Motor neuron (in vitro differentiated cells): ENCODE measurements at regions not wholly inside any gene's neighbourhood (a gene's known extent, or its start where the extent isn't known, plus 50 kb on each side); places are given as distances from the start of the nearest gene placed in this dataset.
"Not testable (repeated sequence)": the region's sequence is repeated elsewhere in the genome, so short reads cannot be mapped to it uniquely, and the experiment has no call there.

Source experiments
- ATAC-seq, 8 experiments: fragments of 200-7000 bp; cut with Tn5 transposase; replicated peaks in 6 of 8; 2 replicates each; pipeline ENCODE4 v1.8.0; 2021; ENCODE audit warnings: mild to moderate bottlenecking in 8 of 8, moderate library complexity in 8 of 8
- H3K27ac ChIP-seq, 2 donors: fragments of 250-450 bp; sonication (Bioruptor Pico); 2 replicates each; pipeline ENCODE4 v1.9.0; 2021; ENCODE audit warnings: antibody characterized with exemption in 2 of 2, mild to moderate bottlenecking in 2 of 2, moderate library complexity in 1 of 2
- H3K4me1 ChIP-seq, 2 donors: fragments of 250-450 bp; sonication (Bioruptor Pico); replicated peaks in 1 of 2; 2 replicates each; pipeline ENCODE4 v1.6.1; 2021; ENCODE audit warnings: antibody characterized with exemption in 2 of 2, mild to moderate bottlenecking in 2 of 2, moderate library complexity in 1 of 2
- H3K4me3 ChIP-seq, 5 donors: fragments of 250-450 bp; sonication (Bioruptor Pico); 2 replicates each; pipeline ENCODE4 v1.9.0; 2021; ENCODE audit warnings: antibody characterized with exemption in 5 of 5, mild to moderate bottlenecking in 5 of 5, moderate library complexity in 4 of 5
- WGBS, 10 experiments: fragments of 450-650 bp; shearing (Covaris generic); methylation state at CpG; one replicate each; pipeline ENCODE4 v1.0.0; 2022; 5-methylcytosine and 5-hydroxymethylcytosine counted together
- in situ Hi-C, 9 experiments: fragments of 400-800 bp; cut with MboI; loops; one replicate each; pipeline ENCODE4 v1.15.0; 2021; ENCODE audit warnings: low sequenced_read_pairs in 9 of 9, low pct_unique_long_range_greater_than_20kb in 2 of 9; ENCODE audit not compliant: unreplicated experiment in 9 of 9

- peaks cover 11 to 18% of the 10 kb centered on the region in 2 donors for H3K4me1 ChIP-seq
- WGBS, 10 experiments, result 58 to 100% (median 93%) methylated on average over 1 to 2 of the region's 2 CpGs; no CpG with 5 or more reads in 1 of the 10 experiments
- in situ Hi-C loops, result no loop called here
- no peak for ATAC-seq
- no peak overlapping the region for H3K27ac ChIP-seq
- no peak overlapping the region for H3K4me3 ChIP-seq
Observed at GRCh38 chr3:66622756-66623457, 122.1 kb upstream of the LRIG1 start.

DNA sequence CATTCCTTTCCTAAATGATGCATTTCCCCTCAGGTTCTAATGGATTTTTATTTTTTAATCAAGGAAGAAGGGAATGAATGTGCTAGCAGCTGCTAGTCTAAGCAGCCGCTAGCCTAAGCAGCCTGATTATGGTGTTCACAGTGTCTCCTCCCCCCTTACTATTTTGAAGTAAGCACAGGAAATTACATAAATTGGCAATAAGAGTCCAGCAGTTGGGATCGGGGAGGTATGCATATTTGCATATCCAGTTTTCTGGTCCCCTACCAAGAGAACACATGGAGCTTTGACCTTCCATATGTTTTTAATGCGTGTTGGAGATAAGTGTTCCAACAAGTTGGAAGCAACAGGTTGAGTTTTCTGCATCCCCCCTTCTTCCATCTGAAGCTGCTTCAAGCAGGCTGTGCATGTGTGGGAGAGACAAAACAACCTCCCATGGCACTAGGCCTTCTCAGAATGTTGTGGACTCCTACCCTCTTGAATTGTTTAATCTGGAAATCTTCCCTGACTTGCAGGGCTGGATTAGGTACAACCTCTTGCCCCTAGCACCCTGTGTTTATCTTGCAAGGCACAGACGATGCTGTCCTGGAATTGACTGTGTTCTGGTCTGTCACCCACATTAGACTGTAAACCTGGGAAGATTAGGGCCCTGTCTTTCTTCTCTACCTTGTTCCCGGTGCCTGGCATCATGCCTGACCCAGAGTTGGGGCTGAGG, 124.8 kb upstream of the LRIG1 start:
- WGBS, 10 experiments, result 17 to 100% (median 78%) methylated on average over 1 to 4 of the region's 5 CpGs; no CpG with 5 or more reads in 1 of the 10 experiments
- Histone ChIP-seq H3K4me3 (no peak overlapping the region), H3K27ac (no peak overlapping the region), H3K4me1 (peaks cover 11 to 19% of the 10 kb centered on the region in 2 donors)
- peak in 3 of 8 experiments; percentile 38 to 93 (median 69) for ATAC-seq
- in situ Hi-C loops, result no loop called here

GRCh38 chr3:66629150-66629981, 128.5 kb upstream of the LRIG1 start:
- 20 to 50% (median 29%) methylated on average over 1 to 8 of the region's 8 CpGs; no CpG with 5 or more reads in 2 of the 10 experiments for WGBS, 10 experiments
- peak in 5 of 8 experiments; percentile 32 to 66 (median 52) for ATAC-seq
- in situ Hi-C loops, result no loop called here
- Histone ChIP-seq H3K27ac (no peak overlapping the region), H3K4me1 (peaks cover 9 to 19% of the 10 kb centered on the region in 2 donors), H3K4me3 (no peak overlapping the region)

DNA sequence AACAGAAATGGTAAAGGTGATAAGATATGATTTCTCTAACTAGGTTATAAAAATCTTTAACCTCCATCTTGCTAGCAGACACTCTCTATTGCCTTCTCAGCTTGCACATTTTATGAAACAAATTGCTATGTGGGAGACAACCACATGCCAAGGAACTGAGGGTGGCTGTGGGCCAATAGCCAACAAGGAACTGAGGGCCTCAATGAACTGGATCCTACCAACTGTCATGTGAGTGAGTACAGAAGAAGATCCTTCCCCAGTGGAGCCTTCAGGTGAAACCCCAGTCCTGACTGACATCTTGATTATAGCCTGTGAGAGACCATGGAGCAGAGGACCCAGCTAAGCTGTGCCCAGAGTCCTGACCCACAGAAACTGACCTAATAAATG, 129.2 kb upstream of the LRIG1 start:
- Histone ChIP-seq H3K4me1 (peaks cover 9 to 19% of the 10 kb centered on the region in 2 donors), H3K27ac (no peak overlapping the region), H3K4me3 (no peak overlapping the region)
- ATAC-seq, result no peak
- in situ Hi-C loops, result no loop called here

DNA sequence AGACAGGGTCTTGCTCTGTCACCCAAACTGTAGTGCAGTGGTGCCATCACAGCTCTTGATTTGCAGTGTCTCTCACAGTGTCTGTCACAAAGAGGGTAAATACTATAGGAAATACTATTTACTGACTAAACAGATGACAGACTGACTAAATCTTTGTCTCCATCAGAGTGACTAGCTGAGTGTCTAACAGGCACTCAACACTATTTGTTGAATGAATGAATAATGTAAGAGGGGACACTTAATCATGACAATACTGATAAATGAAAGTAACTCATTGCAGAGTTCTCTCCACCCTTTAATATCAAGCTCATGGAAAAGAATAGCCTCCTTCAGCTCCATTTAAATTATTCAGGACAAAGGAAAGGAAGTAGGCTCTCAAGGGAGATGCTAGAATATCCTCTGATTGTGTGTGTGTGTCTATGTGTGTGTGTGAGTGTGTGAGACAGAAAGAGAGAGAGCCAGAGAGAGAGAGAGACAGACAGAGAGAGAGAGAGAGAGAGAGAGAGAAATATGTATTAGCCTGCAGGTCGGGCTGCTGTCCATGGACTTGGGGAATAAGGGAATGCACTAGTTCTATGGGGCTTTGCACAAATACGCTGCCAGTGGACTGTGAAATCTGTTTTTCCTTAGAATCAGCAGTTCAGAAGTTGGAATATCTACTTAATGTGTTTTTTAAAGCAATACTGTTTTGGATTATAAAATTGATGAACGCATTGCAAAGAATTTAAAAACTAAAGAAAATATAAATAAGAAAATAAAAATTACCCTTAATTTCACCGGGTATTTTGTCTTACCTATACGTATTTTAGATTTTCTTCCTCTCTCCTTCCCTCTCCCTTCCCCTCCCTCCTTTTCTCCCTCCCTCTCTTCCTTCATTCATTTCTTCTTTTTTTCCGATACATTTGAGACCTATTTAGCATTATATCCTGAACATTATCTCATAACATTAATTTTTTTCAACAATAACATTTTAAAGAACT, 132.9 kb upstream of the LRIG1 start:
- in situ Hi-C loops, result no loop called here
- peak in 6 of 8 experiments; percentile 14 to 68 (median 46) for ATAC-seq
- Histone ChIP-seq H3K27ac (no peak overlapping the region), H3K4me1 (peaks cover 9 to 19% of the 10 kb centered on the region in 2 donors), H3K4me3 (no peak overlapping the region)
- 19 to 94% (median 82%) methylated on average over 1 to 6 of the region's 6 CpGs for WGBS, 10 experiments

GRCh38 chr3:66638717-66639116, 137.9 kb upstream of the LRIG1 start:
- H3K4me1 ChIP-seq, result peaks cover 7 to 8% of the 10 kb centered on the region in 2 donors
- WGBS, 10 experiments, result 0 to 83% (median 51%) methylated on average over 2 to 5 of the region's 6 CpGs; no CpG with 5 or more reads in 1 of the 10 experiments
- no peak overlapping the region for H3K27ac ChIP-seq
- ATAC-seq, result peak in 2 of 8 experiments; percentile 43 to 53
- H3K4me3 ChIP-seq, result no peak overlapping the region
- in situ Hi-C loops, result no loop called here

DNA sequence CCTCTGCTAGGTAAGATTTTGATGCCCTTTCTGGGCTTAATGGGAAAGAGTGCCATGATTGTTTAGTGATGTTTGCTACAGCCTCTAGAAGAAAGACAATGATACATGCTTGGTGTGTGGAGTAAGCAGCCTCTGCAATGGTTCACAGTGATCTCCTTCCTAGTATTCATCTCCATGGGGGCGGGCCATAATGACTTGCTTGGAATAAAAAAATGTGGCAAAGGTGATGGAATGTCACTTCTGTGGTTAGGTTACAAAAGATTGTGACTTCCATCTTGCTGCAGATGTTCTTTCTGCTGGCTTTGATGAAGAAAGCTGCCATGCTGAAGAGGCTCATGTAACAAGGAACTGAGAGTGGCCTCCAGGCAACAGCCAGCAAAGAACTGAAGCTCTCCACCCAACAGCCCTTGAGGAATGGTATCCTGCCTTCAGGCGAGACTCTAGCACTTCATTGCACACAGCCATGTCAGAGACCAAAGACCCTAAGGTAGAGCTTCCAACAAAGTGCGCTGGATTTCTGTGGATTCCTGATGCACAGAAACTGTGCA, 139.1 kb upstream of the LRIG1 start:
- no peak overlapping the region for H3K4me3 ChIP-seq
- 57 to 100% (median 90%) methylated on average over 1 to 3 of the region's 3 CpGs; no CpG with 5 or more reads in 3 of the 10 experiments for WGBS, 10 experiments
- no peak for ATAC-seq

DNA sequence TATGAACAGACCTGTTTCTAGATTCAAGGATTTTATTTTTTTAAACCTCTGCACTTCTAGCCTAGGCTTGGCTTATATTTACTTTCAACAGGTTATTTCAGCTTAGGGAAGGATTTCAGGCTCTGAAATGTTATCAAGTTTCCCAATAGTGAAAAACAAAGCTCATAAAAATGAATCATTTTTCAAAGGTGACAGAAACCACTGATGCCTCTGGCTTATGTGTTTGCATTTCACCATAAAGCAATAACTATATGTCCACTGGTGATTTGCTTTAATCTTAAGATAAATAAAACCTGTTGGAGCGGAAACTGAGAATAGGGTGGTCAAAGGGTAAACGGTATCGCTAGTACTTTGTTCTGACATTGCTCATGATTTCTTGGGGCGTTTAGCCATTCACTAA, 141.2 kb upstream of the LRIG1 start:
- ATAC-seq, result no peak
- in situ Hi-C loops, result no loop called here
- Histone ChIP-seq H3K4me3 (no peak overlapping the region), H3K27ac (no peak overlapping the region), H3K4me1 (peaks cover 3 to 6% of the 10 kb centered on the region in 2 donors)
- 16 to 100% (median 75%) methylated on average over 1 to 4 of the region's 4 CpGs; no CpG with 5 or more reads in 1 of the 10 experiments for WGBS, 10 experiments

More for the DNA sequence above, 139.1 kb upstream of the LRIG1 start:
- in situ Hi-C loops, result no loop called here
- peaks cover 3 to 6% of the 10 kb centered on the region in 2 donors for H3K4me1 ChIP-seq
- H3K27ac ChIP-seq, result no peak overlapping the region

DNA sequence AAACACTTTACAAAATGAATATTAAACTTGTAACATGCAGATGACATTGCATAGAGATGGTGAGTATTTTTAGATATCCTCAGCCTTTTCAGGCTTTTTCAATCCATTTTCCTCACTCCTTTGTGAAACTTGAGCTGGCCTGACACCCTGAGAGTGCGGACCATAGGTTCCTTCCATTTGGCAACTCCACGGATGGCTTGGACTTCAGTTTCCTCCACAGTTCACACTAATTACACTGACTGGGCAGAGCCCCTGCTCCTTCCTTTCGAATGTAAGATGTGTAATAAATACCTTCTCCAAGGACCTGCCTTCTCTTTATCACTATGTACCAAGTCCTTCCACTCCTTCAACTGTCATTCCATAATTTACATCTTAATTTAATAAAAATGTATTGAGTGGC, 141.7 kb upstream of the LRIG1 start:
- 0 to 100% (median 38%) methylated on average over 1 to 3 of the region's 3 CpGs; no CpG with 5 or more reads in 2 of the 10 experiments for WGBS, 10 experiments
- H3K27ac ChIP-seq, result no peak overlapping the region
- in situ Hi-C loops, result no loop called here

GRCh38 chr3:66644549-66644948, 143.7 kb upstream of the LRIG1 start:
- Histone ChIP-seq H3K4me3 (no peak overlapping the region), H3K4me1 (peaks cover 3 to 6% of the 10 kb centered on the region in 2 donors), H3K27ac (no peak overlapping the region)
- ATAC-seq, result no peak
- in situ Hi-C loops, result no loop called here

More for the DNA sequence above, 141.7 kb upstream of the LRIG1 start:
- Histone ChIP-seq H3K4me3 (no peak overlapping the region), H3K4me1 (peaks cover 3 to 6% of the 10 kb centered on the region in 2 donors)
- ATAC-seq, result no peak

DNA sequence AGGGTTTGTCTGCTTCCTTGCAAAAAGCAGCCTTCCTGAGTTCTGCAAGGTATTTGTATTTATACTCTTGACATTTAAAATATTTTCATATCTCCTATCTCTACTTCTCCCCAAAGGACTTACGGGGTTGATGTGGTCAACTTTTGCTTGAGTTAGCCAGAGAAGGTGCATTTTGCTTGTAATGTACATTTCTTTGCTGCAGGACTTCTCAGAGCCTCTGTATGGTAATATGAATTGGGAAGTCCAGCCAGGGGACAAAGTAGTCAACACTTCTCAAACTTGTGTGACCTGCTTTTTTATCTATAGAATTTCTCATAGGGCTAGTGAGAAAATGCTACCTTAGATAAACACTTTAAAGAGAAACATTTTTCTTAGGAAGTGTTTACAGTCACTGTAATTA, 148.2 kb upstream of the LRIG1 start:
- in situ Hi-C loops, result no loop called here
- Histone ChIP-seq H3K4me3 (no peak overlapping the region), H3K4me1 (no peaks in the 10 kb centered on the region), H3K27ac (no peak overlapping the region)
- WGBS, 10 experiments, result 0 to 100% (median 57%) methylated on average over 1 of the region's 1 CpG; no CpG with 5 or more reads in 3 of the 10 experiments
- no peak for ATAC-seq

- WGBS, 10 experiments, result 100% methylated on average over 1 of the region's 29 CpGs; no CpG with 5 or more reads in 9 of the 10 experiments
Observed at GRCh38 chr3:66651520-66651919, 150.7 kb upstream of the LRIG1 start.

More at GRCh38 chr3:66651520-66651919, 150.7 kb upstream of the LRIG1 start:
- in situ Hi-C loops, ATAC-seq, H3K4me3 ChIP-seq, H3K27ac ChIP-seq: not testable (repeated sequence)
- peaks cover 19 to 20% of the 10 kb centered on the region in 2 donors for H3K4me1 ChIP-seq
